Neural cell (in vitro differentiated cells): ENCODE measurements at regions not wholly inside any gene's neighbourhood (a gene's known extent, or its start where the extent isn't known, plus 50 kb on each side); places are given as distances from the start of the nearest gene placed in this dataset.

Source experiments
- H2AFZ ChIP-seq: fragments of 200-600, 300-800 bp; sonication (generic), shearing (Covaris generic); 2 replicates; pipeline ENCODE4 v1.6.0; 2014; ENCODE audit warnings: low read depth, mild to moderate bottlenecking, antibody characterized with exemption, low read length, moderate library complexity
- H3F3A ChIP-seq: fragments of 200-600 bp; shearing (Covaris generic); 2 replicates; pipeline ENCODE4 v1.6.1; 2016; ENCODE audit warnings: mild to moderate bottlenecking, moderate library complexity, mixed read lengths, antibody characterized with exemption, low read length; ENCODE audit not compliant: insufficient read depth, poor library complexity, severe bottlenecking
- H3K27ac ChIP-seq: fragments of 200-600, 300-800 bp; sonication (generic), shearing (Covaris generic); 2 replicates; pipeline ENCODE4 v1.5.1; 2014; ENCODE audit warnings: mild to moderate bottlenecking, low read length, moderate library complexity
- H3K27me3 ChIP-seq: fragments of 300-800, 200-600 bp; sonication (generic), shearing (Covaris generic); 2 replicates; pipeline ENCODE4 v1.6.0; 2014; ENCODE audit warnings: mild to moderate bottlenecking, low read depth, low read length, moderate library complexity; ENCODE audit not compliant: insufficient read depth
- H3K36me3 ChIP-seq: fragments of 300-800, 200-600 bp; sonication (generic), shearing (Covaris generic); 2 replicates; pipeline ENCODE4 v1.5.1; 2014; ENCODE audit warnings: mild to moderate bottlenecking, antibody characterized with exemption, low read length, moderate library complexity; ENCODE audit not compliant: insufficient read depth
- H3K4me2 ChIP-seq: fragments of 300-800, 200-600 bp; sonication (generic), shearing (Covaris generic); 2 replicates; pipeline ENCODE4 v1.6.0; 2014; ENCODE audit warnings: mild to moderate bottlenecking, low read length
- H3K4me3 ChIP-seq: fragments of 300-800, 200-600 bp; sonication (generic), shearing (Covaris generic); 2 replicates; pipeline ENCODE4 v1.5.1; 2014; ENCODE audit warnings: mild to moderate bottlenecking, low read length, moderate library complexity
- H3K79me2 ChIP-seq: fragments of 200-600 bp; shearing (Covaris generic); replicated peaks from 2 replicates; pipeline ENCODE4 v1.6.0; 2014; ENCODE audit warnings: mild to moderate bottlenecking, low read length, moderate library complexity; ENCODE audit not compliant: insufficient read depth
- H3K9ac ChIP-seq: fragments of 300-800, 200-600 bp; sonication (generic), shearing (Covaris generic); 2 replicates; pipeline ENCODE4 v1.6.1; 2016; ENCODE audit warnings: mild to moderate bottlenecking, low read length, mixed read lengths
- H3K9me2 ChIP-seq: fragments of 200-600 bp; shearing (Covaris generic); 2 replicates; pipeline ENCODE4 v1.6.1; 2016; ENCODE audit warnings: mild to moderate bottlenecking, low read length, mixed read lengths; ENCODE audit not compliant: insufficient read depth
- H3K9me3 ChIP-seq: fragments of 200-600, 300-800 bp; sonication (generic), shearing (Covaris generic); 2 replicates; pipeline ENCODE4 v1.6.1; 2016; ENCODE audit warnings: mild to moderate bottlenecking, mixed run types, low read length, moderate library complexity, mixed read lengths
- H4K20me1 ChIP-seq: fragments of 200-600 bp; shearing (Covaris generic); 2 replicates; pipeline ENCODE4 v1.6.1; 2016; ENCODE audit warnings: mild to moderate bottlenecking, mixed run types; ENCODE audit not compliant: insufficient read depth
- EP300 ChIP-seq: fragments of 450-650 bp; conservative IDR thresholded peaks from 2 replicates; pipeline ENCODE4 v1.6.1; 2014; ENCODE audit warnings: antibody characterized with exemption, mild to moderate bottlenecking, moderate library complexity; ENCODE audit not compliant: poor library complexity, severe bottlenecking
- EZH2 ChIP-seq: fragments of 200-600, 300-800 bp; shearing (Covaris generic), sonication (generic); IDR thresholded peaks from 2 replicates; pipeline ENCODE4 v1.6.1; 2014; ENCODE audit warnings: antibody characterized with exemption, low read length, borderline replicate concordance, mild to moderate bottlenecking; ENCODE audit not compliant: insufficient read depth, poor library complexity, severe bottlenecking
- MXI1 ChIP-seq: fragments of 450-650 bp; conservative IDR thresholded peaks from 2 replicates; pipeline ENCODE4 v1.6.1; 2014; ENCODE audit warnings: antibody characterized with exemption, mild to moderate bottlenecking; ENCODE audit not compliant: poor library complexity, severe bottlenecking
- POLR2AphosphoS5 ChIP-seq: IDR thresholded peaks from 2 replicates; pipeline ENCODE4 v1.6.1; 2012
- RAD21 ChIP-seq: fragments of 450-650 bp; conservative IDR thresholded peaks from 2 replicates; pipeline ENCODE4 v1.6.1; 2014; ENCODE audit warnings: antibody characterized with exemption, mild to moderate bottlenecking, moderate library complexity
- REST ChIP-seq: IDR thresholded peaks from 2 replicates; pipeline ENCODE4 v1.6.1; 2012; ENCODE audit warnings: borderline replicate concordance
- SMC3 ChIP-seq: fragments of 450-650 bp; conservative IDR thresholded peaks from 2 replicates; pipeline ENCODE4 v1.6.1; 2014; ENCODE audit warnings: antibody characterized with exemption, mild to moderate bottlenecking, moderate library complexity; ENCODE audit not compliant: poor library complexity
- TAF1 ChIP-seq: IDR thresholded peaks from 2 replicates; pipeline ENCODE4 v1.6.1; 2012; ENCODE audit warnings: low read depth
- TF ChIP-seq, protein P1 (sequence below): fragments of 450-650 bp; IDR thresholded peaks from 2 replicates; pipeline ENCODE4 v1.5.1; 2014; ENCODE audit warnings: antibody characterized with exemption, mild to moderate bottlenecking, moderate library complexity; ENCODE audit not compliant: poor library complexity, severe bottlenecking

DNA sequence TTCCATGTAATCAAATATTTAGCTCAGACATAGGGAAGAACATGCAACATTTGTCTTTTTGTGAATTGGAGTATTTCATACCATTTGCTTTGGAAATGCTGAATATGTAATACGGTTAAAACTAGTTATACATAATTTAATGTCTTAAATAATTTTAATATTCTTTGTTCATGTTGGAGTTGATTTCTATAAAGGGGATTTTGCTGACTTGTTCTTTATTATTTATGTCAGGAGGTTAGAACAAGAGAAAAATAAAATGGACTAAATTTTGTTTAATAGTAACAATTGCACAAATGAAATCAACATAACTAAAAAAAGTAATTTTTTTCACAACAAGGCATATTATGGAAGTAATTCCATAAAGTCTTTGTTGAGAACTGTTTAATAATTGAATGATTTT lies 170.0 kb upstream of the CDH18 start:
- H3K9me2 ChIP-seq, result no peaks in the 10 kb centered on the region
- H3K9me3 ChIP-seq, result no peaks in the 10 kb centered on the region
- H3K36me3 ChIP-seq, result no peaks in the 10 kb centered on the region
- no peak overlapping the region for H3K4me2 ChIP-seq
- no peak overlapping the region for H3K4me3 ChIP-seq
- H2AFZ ChIP-seq, result no peak overlapping the region
- H3F3A ChIP-seq, result no peaks in the 10 kb centered on the region
- TF ChIP-seq RAD21 (no peak), MXI1 (no peak), POLR2AphosphoS5 (no peak), EZH2 (no peak), EP300 (no peak), REST (no peak), SMC3 (no peak), TAF1 (no peak)
- TF ChIP-seq, protein P1, sequence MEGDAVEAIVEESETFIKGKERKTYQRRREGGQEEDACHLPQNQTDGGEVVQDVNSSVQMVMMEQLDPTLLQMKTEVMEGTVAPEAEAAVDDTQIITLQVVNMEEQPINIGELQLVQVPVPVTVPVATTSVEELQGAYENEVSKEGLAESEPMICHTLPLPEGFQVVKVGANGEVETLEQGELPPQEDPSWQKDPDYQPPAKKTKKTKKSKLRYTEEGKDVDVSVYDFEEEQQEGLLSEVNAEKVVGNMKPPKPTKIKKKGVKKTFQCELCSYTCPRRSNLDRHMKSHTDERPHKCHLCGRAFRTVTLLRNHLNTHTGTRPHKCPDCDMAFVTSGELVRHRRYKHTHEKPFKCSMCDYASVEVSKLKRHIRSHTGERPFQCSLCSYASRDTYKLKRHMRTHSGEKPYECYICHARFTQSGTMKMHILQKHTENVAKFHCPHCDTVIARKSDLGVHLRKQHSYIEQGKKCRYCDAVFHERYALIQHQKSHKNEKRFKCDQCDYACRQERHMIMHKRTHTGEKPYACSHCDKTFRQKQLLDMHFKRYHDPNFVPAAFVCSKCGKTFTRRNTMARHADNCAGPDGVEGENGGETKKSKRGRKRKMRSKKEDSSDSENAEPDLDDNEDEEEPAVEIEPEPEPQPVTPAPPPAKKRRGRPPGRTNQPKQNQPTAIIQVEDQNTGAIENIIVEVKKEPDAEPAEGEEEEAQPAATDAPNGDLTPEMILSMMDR, result no peak
- H3K79me2 ChIP-seq, result no peaks in the 10 kb centered on the region
- no peak overlapping the region for H3K9ac ChIP-seq
- H4K20me1 ChIP-seq, result no peaks in the 10 kb centered on the region
- no peaks in the 10 kb centered on the region for H3K27me3 ChIP-seq
- no peak overlapping the region for H3K27ac ChIP-seq

GRCh38 chr5:20157089-20157488 lies 169.1 kb upstream of the CDH18 start:
- no peaks in the 10 kb centered on the region for H3K79me2 ChIP-seq
- H4K20me1 ChIP-seq, result no peaks in the 10 kb centered on the region
- H3K9me2 ChIP-seq, result no peaks in the 10 kb centered on the region
- no peaks in the 10 kb centered on the region for H3F3A ChIP-seq
- H3K9me3 ChIP-seq, result no peaks in the 10 kb centered on the region
- H3K4me2 ChIP-seq, result no peak overlapping the region
- H2AFZ ChIP-seq, result no peak overlapping the region
- TF ChIP-seq EZH2, result no peak
- no peak for TF ChIP-seq TAF1
- TF ChIP-seq SMC3, result no peak
- TF ChIP-seq, protein P1, result no peak
- TF ChIP-seq POLR2AphosphoS5, result no peak
- no peak for TF ChIP-seq REST
- no peak for TF ChIP-seq RAD21
- no peak for TF ChIP-seq MXI1
- no peak for TF ChIP-seq EP300
- no peaks in the 10 kb centered on the region for H3K27me3 ChIP-seq
- no peak overlapping the region for H3K9ac ChIP-seq
- H3K4me3 ChIP-seq, result no peak overlapping the region
- no peak overlapping the region for H3K27ac ChIP-seq
- H3K36me3 ChIP-seq, result no peaks in the 10 kb centered on the region
